Stimulated activated CD4-positive, alpha-beta T cell treated with anti-CD3 and anti-CD28 coated beads, Interleukin-12 subunit alpha, Interleukin-12 subunit beta, amount 100 ng/mL, for 48 hours (primary cell): ENCODE measurements at regions not wholly inside any gene's neighbourhood (a gene's known extent, or its start where the extent isn't known, plus 50 kb on each side); places are given as distances from the start of the nearest gene placed in this dataset.
"Not testable (repeated sequence)": the region's sequence is repeated elsewhere in the genome, so short reads cannot be mapped to it uniquely, and the experiment has no call there.

ENCODE experiments used
- DNase-seq, 3 donors: peaks; one replicate each; pipeline ENCODE4 v3.0.0-alpha.2; 2020; ENCODE audit warnings: low read depth in 2 of 3, low spot score in 1 of 3

DNA sequence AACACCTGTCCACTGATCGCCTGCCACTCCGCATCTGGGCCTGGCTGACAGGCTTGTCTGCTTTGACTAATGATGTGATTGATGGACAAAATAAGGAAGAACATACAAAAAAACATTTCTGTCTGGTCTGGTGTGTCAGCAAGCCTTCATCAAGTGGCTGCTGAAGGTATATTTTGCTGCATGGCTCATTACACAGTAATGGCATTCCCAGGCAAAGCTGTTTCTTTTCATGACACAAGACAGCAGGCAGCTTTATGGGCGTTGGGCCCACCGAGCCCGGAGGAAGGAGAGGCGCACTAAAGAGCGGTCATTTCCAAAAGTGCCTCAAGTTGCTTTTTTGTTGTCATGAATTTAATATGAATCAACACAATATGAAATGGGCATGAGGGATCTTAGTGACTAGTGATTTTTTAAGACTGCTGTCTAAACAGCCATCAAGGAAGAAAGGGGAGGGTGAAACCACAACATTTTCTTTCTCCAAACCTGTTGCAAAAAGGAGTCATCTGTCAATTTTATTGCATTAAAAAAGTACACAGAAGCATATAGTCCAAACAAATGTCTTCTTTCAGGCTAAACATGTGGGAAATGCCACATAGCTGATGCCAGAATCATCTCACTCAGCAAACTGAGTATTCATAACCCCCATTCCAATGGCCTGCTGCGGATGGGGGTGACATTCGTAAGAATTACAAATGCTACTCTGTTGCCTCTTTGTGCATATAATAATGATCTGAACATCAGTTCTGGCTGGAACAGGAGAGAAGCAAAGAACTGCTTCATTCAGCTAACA is 476.6 kb downstream of the ZNF536 start:
- DNase-seq, result no peak

DNA sequence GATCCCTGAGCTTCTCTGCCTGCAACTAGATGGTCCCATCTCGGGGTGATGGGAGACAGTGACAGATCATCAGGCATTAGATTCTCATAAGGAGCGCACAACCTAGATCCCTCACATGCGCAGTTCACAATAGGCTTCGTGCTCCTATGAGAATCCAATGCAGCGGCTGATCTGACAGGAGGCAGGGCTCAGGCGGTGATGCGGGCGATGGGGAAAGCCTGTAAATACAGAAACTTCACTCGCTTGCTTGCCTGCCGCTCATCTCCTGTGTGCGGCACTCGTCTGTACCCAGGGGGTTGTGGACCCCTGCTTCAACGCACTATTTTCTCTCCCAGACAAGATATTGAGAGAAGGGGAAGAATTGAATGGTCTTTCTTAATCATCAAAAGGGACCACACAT is 473.9 kb downstream of the ZNF536 start:
- no peak for DNase-seq

DNA sequence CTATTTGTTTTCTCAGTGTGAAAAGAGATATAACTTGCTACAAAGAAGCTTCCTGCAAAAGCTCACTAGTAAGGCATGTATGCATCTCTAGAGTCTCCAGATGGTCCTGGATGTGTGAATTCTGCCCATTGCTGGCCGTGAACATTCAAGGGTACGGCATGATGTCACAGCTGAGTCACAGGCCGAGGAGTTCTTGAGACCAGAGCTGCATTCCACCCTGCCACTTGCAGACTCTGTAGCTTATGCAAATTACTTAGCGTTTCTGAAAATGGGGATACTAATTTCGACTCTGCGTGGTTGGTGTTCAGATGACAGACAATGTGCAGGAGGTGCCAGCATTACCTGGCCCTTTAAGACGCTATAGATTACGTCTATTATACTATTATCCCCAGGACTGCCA is 470.7 kb downstream of the ZNF536 start:
- no peak for DNase-seq

DNA sequence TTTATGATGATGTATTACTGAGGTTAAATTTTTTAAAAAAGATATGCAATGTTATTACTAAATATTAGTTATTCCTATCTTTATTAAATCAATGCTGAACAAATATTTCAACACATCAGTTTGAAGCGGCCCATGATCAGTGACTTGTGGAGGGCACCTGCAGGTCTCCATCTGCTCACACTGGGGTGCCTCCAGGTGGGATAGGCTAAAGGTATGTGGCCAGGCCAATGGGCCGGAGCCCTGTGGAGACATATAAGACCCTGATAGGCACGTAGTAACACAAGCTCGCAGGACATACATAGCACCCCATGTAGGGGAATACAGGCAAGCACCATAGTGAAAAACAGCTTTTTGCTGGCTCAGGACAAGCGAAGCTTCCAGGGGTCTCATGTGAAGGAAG is 469.8 kb downstream of the ZNF536 start:
- no peak for DNase-seq

DNA sequence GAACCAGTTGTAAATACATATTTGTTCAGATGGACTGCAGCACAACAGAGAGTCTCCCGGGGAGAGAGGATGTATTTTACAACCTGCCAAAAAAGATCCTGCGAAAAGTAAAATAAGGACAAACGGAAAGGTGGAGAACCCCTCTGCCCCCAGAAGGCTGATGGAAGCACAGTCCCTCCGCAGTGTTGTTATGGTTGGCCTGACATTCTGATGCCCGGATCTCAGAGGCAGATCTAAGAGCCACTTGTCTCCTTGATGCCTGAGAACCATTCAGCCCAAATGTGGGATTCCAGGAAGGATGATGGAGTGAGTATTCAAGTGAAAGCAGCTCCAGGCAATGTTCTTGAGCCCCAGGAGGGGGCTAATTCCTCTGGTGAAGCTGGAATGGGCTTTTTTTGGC is 458.7 kb downstream of the ZNF536 start:
- no peak for DNase-seq

DNA sequence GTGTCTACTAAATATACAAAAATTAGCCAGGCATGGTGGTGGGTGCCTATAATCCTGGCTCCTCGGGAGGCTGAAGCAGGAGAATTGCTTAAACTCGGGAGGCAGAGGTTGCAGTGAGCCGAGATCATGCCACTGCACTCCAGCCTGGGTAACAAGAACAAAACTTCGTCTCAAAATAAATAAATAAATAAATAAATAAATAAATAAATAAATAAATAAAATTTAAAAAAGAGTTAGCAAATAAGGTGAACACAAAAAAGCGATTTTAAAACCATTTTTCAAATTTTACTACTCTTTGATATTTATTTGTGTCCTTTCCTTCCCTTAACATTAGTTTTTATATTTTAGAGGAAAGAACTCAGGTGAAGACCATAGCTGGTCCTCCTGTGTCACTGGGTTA is 453.3 kb downstream of the ZNF536 start:
- DNase-seq, result not testable (repeated sequence)

DNA sequence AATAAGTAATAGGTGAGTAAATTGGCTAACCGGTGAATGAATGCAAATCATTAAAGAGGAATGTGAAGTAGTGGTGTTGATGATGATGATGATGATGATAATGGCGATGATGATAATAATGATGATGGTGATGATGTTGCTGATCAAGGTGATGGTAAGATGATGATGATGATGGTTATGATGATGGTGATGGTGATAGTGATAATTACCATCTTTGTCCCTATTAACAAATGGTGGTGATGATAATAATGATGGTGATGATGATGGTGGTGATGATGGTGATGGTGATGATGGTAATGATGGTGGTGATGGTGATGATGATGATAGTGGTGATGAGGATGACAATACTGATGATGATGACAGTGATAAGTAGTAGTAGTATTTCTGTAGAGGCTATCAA is 452.6 kb downstream of the ZNF536 start:
- DNase-seq, result no peak

DNA sequence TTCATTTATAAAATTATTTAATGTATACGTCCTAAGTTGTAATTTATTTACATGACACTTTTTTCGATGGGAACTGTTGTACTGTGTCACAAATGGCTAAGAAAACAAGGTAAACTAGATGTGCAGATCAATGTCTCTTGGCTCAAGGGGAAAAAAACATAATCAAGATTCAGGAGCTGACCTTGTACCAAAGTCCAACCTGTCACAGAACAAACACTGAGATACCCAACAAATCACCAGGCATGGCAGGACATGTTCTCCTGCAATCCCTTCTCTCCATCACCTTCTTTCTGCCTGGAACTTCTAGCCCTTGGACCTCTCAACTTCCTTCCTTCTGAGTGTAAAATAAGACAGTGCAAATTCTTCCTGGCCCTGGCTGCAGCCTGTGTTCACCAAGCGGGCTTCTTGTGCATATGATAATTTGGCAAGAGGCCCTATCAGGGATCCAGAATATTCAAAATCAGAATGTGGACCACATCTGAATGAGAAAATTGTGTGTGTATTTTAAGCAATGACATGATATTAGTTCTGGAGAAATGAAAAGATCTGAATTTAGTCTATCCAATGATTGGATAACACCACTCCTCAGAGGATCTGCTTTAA is 445.9 kb downstream of the ZNF536 start:
- no peak for DNase-seq

DNA sequence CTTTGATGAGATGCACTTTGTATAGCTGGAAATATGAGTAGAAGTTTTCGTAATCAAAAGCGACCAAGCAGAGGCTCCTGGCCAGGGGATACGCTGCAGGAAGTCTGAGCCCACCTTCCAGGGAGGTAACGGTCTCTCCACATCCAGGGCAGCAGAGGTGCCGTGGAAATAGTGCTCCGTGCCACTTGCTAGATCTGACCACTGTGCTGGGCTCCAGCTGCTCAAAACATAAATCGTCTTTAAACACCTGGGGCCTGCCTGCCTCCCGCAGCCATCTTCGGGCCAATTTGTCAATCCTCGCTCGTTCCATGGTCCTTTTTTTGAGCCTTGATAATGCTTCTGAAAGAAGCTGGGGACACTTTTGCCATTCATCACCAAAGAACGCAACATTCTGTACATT is 445.0 kb downstream of the ZNF536 start:
- DNase-seq, result no peak

DNA sequence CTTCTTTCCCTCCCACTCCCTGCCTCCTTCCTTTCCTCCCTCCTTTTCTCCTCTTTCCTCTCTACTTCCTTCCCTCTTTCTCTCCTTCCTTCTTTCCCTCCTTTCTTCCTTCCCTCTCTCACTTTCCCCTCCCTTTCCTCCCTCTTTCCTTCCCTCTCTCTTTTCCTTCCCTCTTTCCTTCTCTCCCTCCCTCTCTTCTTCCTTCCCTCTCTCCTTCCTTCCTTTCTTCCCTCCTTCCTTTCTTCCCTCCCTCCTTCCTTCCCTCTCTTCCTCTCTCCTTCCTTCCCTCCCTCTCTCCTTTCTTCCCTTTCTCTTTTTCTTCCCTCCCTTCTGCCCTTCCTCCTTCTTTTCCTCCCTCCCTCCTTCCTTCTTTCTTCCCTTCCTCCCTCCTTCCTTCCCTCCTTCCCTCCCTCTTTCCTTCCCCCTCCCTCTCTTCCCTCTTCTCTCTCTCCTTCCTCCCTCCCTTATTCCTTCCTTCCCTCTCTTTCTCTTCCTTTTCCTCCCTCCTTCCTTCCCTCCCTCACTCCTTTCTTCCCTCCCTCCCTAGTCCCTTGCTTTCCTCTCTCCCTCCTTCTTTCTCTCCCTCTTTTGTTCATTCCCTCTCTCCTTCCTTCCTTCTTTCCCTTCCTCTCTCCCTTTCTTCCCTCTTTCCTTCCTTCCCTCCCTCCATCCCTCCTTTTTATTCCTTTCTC is 443.9 kb downstream of the ZNF536 start:
- DNase-seq, result no peak

DNA sequence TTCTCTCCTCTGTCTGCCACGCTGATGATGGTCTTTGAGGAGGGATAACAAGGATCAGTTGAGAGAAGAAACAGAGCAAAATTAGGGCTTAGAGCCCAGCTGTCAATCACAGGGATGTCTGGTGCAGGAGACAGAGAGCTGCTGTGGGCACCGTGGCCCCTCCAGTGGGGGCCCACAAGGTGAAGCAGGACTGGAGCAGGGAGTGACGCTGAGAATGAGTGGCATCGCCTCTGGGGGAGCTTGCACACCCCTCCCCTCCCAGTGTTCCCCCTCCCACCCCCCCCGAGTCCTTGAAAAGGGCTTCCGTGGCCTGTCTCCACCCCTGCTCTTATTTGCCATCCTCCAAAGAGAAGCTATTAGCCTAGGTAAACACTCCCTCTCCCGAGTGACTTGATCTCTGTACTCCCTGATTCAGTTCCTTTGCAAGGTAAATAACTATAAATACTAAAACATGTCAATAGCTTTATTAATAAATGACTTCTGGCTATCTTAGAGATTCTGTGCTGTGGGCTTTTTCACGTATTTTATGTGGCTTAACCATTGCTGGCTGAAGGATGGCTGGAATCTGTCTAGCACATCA is 440.0 kb downstream of the ZNF536 start:
- no peak for DNase-seq

DNA sequence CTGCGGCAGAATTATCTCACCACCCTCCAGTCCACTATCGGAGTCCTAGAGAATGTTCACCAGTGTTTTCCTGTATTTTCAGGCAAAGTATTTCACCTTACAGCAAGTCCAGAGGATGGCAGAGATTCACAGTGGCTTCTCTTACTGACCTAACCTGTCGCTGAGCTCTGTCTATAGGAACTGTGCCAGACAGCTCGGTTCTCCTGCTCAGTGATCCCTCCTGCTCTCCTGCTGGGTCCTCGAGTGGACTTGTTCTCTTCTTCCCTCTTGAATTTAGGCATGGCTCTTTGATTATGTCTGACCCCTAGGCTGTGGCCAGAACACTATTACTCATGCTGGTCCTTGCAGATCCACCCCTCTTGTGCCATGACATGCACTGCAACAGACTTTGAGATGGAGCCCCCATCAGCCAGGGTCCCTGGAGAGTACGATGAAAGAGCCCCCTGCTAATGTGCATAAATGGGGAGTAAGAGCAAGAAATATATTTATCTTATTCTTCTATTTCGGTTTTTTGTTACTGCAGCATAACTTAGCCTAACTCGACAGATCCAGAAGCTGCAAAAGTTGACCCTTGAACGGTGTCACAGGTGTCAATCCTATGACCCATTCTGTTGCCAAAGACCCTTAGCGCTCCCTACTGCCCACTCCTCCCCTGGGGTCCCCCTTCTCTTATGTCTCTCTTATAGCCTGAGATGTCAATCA is 439.4 kb downstream of the ZNF536 start:
- no peak for DNase-seq

DNA sequence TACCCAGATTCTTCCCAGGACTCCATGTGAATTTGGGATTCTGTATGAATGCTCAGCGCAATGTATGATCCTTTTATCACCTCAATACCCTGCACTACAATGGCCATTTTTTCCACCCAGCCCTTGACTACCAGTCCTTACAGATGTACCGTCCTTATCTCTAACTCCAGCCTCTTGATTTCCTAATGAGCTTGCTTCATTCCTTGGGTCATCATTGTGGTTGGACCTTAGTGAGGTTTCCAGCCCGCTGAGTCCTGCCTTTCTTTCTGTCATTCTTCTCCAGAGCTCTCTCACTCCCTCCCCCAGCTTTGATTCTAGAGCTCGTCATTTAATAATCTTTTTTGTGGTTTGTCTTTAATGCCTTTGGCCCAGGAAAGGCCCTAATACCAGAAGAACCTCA is 438.5 kb downstream of the ZNF536 start:
- no peak for DNase-seq

DNA sequence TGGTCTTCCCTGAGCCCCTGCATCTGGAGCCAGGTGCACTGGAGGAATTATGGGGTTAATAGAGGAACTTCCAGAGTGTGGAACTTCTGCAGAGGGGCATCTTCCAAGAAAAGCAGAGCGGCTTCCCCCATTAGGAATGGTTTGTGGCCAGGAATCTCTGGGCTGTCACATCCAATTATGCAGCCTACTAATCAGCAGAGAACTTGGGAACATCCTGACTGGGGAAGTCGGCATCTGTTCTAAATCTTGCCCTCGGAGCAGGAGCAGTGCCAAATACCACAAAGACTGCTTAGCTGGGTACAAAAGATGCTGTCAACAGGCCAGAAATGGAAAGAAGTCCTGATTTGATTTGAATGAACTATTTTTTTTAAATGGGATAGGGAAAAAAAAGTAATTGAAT is 435.1 kb downstream of the ZNF536 start:
- DNase-seq, result no peak

DNA sequence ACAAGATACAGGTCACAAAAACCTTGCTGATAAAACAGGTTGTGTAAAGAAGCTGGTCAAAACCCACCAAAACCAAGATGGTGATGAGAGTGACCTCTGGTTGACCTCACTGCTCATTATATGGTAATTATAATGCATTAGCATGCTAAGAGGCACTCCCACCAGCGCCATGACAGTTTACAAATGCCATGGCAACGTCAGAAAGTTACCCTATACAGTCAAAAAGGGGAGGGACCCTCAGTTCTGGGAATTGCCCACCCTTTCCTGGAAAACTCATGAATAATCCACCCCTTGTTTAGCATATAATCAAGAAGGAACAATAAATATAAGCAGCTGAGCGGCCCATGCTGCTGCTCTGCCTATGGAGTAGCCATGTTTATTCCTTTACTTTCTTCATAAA is 434.1 kb downstream of the ZNF536 start:
- no peak for DNase-seq

DNA sequence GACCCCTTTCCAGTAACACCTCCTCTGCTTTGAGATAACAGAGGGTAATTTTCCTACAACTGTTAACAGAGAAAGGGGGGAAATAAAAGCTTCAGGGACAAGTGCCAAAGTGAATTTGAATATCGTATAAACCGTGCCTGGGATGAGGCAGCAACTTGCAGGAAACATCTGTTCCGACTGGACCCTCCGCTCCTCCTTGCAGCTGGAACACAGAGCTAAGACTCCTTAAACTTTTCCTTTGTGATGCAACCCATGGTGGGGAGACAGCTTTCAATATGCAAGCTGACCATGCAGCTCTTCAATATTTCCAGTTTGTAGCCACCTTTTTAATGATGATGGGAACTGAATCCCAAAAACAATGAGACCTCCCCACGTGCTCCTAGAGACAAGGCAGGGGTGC is 432.6 kb downstream of the ZNF536 start:
- DNase-seq, result no peak

DNA sequence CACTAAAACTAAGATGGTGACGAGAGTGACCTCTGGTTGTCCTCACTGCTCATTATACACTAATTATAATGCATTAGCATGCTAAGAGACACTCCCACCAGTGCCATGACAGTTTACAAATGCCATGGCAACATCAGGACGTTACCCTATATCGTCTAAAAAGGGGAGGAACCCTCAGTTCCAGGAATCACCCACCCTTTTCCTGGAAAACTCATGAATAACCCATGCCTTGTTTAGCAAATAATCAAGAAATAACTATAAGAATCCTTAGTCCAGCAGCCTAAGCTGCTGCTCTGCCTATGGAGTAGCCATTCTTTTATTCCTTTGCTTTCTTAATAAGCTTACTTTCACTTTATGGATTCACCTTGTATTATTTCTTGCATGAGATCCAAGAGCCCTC is 432.1 kb downstream of the ZNF536 start:
- not testable (repeated sequence) for DNase-seq

DNA sequence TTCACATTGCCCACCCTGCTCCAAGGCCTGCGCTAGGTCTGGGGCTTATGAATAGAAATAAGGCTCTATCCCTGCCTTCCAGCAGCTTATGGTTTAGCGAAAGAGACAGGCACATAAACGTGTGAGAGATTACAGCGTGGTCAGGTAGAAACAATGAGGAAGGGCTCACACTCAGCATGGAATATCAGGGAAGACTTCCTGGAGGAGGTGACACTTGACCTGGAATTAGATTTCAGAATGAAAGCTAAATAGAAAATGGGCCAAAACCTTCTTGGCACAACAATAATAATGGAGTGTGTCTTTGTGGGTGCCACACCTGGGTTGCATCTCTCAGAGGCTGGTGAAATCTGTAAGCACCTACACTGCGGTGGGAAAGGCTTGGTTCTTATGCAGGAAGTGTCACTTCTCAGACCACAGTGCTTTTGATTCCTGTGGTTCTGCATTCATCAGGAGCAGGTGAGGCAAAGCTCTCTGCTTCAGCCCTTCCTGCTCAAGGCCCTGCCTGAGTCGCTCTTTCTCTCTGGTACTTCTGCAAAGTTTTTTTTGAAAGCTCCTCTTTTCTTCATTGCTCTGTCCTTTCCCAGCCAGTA is 430.3 kb downstream of the ZNF536 start:
- no peak for DNase-seq

DNA sequence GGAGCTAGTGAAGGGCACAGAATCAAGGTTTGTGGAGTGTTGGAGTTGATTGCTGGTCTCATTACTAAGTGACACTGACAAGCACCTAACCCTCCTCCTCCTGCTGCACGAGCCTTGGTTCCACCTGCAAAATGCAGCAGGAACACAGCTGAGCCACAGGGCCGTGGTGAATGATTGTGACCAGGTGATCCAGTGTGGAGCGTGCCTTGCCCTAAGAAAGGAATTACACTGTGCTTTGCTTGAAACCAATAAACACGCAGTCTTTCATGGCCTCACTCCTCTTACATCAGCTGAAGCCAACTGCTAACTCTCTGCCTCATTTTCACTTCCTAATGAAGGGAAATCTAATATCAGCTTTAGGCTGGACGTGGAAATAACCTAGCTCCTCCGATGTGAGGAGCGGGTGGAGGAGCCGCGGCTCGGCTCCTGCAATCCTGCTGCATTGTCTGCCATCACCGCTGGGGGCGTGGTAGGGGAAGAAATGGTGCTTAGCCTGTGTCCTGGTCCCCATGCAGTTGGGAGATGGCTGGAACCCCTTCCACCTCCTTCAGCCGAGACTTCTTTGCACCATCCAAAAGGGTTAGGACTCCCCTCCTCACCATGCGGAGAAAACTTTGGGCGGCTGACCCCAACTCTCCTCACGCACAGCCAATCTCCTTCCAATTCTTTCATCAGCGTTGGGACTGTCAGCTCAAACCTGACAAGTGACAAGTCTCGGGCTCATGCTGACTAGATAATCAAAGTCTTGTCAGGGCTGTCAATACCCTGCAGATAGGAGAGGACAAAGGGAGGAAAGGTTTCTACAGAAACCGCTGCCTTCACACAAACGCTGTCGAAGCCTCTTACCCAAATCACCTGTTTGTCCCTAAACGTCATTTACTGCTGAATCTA is 427.9 kb downstream of the ZNF536 start:
- DNase-seq, result peak in 2 of 3 donors; percentile 9 to 20

DNA sequence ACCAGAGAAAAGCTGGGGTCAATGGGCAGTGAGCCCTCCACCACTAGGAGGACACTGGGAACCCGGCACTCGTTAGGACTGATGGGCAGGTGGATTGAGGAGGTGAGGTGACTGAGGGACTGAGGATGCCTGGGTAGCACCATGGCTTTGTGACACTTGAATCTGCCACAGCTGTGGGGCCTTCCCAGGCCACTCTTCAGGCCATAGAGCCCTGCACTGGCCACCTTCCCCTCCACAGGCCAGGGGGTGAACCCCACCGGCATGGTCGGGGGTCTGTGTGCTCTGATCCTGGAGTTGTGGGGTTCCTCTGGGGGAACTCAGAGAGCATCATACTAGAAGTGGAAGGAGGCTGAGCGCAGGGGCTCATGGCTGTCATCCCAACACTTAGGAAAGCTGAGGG is 423.5 kb downstream of the ZNF536 start:
- DNase-seq, result no peak
